ENCODE measurements at regions not wholly inside any gene's neighbourhood (a gene's known extent, or its start where the extent isn't known, plus 50 kb on each side); places are given as distances from the start of the nearest gene placed in this dataset.

DNA sequence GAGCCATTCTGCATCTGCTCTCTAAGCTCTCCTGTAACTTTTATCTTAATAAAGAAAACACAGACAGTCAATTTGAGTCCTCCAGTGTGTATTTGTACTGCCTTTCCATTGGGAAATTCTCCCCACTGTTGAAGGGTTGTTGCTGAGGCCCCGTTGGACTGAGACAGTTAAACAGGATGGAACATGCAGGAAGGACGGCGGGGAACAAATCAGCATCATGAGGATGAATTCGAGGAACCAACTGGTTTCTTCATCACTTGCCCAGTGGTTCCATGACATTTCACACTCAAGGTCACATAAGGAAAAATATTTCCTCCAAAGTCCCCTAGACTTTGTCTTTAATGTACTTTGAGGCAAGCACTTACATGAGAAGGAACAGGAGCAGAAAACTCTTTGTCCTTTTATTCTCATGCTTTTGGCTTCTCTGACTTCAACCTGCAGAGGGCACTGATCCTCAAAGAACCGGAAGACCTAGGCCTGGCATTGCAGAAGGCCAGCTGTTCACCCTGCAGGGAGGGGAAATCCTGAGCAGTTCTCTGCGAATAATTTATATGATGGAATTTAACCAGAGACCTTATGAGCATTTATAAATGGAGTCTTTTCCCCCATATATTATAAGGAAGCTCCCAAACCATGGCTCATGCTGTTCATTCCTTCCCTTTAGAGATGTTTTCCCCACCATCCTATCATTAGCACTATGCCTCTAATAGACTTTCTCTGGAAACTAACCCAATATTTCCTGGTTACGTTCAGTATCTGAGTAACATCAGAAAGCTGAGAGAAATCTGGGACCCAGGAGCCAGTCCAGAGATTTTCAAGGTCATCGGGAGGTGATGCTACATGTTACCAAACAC is 55.2 kb upstream of the ADGRF1 start:
- H3K36me3 Mint-ChIP-seq (ENCODE audit: low read depth): no peaks in the 10 kb centered on the region
- peaks cover 12% of the 10 kb centered on the region for H3K4me1 Mint-ChIP-seq
- peak overlapping the region in 1 of 3 experiments; percentile 48 for H3K27ac Mint-ChIP-seq
- TF ChIP-seq, protein P1, sequence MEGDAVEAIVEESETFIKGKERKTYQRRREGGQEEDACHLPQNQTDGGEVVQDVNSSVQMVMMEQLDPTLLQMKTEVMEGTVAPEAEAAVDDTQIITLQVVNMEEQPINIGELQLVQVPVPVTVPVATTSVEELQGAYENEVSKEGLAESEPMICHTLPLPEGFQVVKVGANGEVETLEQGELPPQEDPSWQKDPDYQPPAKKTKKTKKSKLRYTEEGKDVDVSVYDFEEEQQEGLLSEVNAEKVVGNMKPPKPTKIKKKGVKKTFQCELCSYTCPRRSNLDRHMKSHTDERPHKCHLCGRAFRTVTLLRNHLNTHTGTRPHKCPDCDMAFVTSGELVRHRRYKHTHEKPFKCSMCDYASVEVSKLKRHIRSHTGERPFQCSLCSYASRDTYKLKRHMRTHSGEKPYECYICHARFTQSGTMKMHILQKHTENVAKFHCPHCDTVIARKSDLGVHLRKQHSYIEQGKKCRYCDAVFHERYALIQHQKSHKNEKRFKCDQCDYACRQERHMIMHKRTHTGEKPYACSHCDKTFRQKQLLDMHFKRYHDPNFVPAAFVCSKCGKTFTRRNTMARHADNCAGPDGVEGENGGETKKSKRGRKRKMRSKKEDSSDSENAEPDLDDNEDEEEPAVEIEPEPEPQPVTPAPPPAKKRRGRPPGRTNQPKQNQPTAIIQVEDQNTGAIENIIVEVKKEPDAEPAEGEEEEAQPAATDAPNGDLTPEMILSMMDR (IDR thresholded peaks at IDR 0.05; ENCODE audit: unreplicated experiment in 3 of 3): peak; percentile 62 to 75 (median 65)
- no peak overlapping the region for H3K4me3 Mint-ChIP-seq
- no peaks in the 10 kb centered on the region for H3K9me3 Mint-ChIP-seq
- peaks cover under 1% of the 10 kb centered on the region for H3K27me3 Mint-ChIP-seq (ENCODE audit: low read depth)

- peaks cover 3% of the 10 kb centered on the region for H3K27me3 Mint-ChIP-seq (ENCODE audit: low read depth)
- H3K4me3 Mint-ChIP-seq: no peak overlapping the region
- peak overlapping the region in 2 of 3 experiments; percentile 26 to 70 for H3K27ac Mint-ChIP-seq
- peaks cover 20% of the 10 kb centered on the region for H3K4me1 Mint-ChIP-seq
- H3K36me3 Mint-ChIP-seq (ENCODE audit: low read depth): no peaks in the 10 kb centered on the region
- H3K9me3 Mint-ChIP-seq: peaks cover 2% of the 10 kb centered on the region
- TF ChIP-seq, protein P1 (IDR thresholded peaks at IDR 0.05; ENCODE audit: unreplicated experiment in 3 of 3): no peak
Measured at GRCh38 chr6:47096211-47096895, 54.2 kb upstream of the ADGRF1 start.

DNA sequence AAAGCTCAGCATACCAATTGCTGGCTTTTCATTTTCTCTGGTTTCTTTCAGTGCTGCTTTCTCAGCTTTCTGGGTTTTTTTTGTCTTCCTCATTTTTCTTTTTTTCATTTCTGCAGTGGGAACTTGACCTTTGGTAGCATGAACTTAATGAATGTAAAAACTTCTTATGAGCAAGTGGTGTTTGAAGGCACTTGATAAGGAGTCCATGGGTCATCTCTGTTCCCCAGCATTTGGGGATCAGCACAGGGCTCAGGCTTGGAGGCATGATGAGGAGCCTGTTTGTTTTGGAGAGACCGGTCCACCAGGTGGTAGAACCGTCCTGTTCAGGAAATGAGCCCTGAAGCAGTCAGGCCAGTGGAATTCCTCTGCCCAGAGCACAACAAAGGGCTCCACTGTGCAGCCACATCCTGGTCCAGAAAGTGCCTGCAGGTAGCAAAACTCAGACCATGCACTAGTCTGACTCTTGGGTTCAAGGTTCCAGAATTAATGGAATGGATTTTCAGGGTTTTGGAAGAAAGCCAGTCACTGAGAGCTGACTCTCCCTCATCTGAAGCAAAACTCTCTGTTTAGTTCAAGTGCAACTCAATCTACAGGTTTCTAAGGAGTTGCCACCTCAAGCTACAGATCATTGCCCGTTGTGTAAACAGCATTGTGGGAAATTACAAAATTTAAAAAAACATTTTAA is 52.3 kb upstream of the ADGRF1 start:
- H3K9me3 Mint-ChIP-seq: peaks cover 2% of the 10 kb centered on the region
- H3K27me3 Mint-ChIP-seq (ENCODE audit: low read depth): peaks cover 9% of the 10 kb centered on the region
- peaks cover 25% of the 10 kb centered on the region for H3K4me1 Mint-ChIP-seq
- peak overlapping the region in 2 of 3 experiments; percentile 23 to 65 for H3K27ac Mint-ChIP-seq
- no peak overlapping the region for H3K4me3 Mint-ChIP-seq
- no peaks in the 10 kb centered on the region for H3K36me3 Mint-ChIP-seq (ENCODE audit: low read depth)
- TF ChIP-seq, protein P1 (IDR thresholded peaks at IDR 0.05; ENCODE audit: unreplicated experiment in 3 of 3): no peak

DNA sequence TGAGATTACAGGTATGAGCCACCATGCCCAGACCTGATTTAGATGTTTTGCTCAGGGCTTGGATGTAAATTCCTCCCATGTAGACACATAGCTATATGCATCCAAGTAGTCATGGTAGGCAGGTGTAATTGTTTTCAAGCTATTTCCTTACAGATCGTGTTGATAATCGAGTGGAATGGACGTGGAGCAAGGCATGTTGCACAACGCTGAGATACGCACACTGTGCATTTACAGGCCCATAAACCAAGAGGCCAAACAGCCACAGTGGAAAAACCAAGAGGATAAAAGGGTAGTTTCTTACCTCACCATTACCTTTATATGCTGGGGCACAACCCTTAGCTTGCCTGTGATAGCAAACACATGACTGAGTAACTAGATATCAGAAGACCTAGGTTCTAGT is 51.0 kb upstream of the ADGRF1 start:
- Mint-ChIP-seq H3K4me1 (peaks cover 25% of the 10 kb centered on the region), H3K9me3 (peaks cover 2% of the 10 kb centered on the region), H3K4me3 (no peak overlapping the region), H3K27me3 (ENCODE audit: low read depth) (peaks cover 12% of the 10 kb centered on the region), H3K36me3 (ENCODE audit: low read depth) (no peaks in the 10 kb centered on the region), H3K27ac (peak overlapping the region in 1 of 3 experiments; percentile 46)
- TF ChIP-seq, protein P1 (IDR thresholded peaks at IDR 0.05; ENCODE audit: unreplicated experiment in 3 of 3): no peak

DNA sequence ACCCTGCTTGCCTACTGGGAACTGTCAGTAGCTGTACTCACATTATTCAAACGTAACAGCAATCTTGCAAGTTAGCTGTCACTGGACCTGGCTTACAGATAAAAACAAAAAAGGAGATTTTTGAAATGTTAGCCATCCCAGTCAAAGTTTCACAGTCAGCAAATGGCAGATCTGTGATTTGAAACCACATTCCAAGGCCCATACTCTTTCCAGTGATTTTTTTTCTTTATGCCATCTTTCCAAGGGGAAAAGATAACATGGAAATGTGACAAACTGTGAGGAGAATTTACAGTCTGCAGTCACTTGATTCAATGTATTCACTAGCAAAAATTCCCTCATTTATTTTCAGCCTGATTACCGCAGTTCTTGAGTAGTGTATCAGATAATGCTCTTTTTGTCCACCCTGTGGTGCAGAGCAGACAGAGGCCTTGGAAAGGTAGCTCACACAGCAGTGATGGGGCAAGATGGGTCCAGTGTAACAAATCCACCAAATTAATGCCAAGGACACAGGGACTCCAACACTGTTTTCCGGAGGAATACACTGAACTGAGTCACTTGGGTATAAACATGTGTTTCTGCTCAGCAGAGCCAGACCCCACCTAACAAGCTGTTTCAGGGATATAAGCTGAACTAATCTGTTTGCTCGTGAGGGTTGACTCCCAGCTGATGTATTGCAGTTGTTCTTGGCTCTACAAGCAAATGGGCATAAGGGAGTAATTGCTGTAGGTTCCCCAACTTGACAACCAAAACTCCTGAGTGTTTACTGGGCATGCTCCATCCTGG is 49.9 kb upstream of the ADGRF1 start:
- H3K36me3 Mint-ChIP-seq (ENCODE audit: low read depth): no peaks in the 10 kb centered on the region

More for the DNA sequence above, 49.9 kb upstream of the ADGRF1 start:
- Mint-ChIP-seq H3K27me3 (ENCODE audit: low read depth) (peaks cover 12% of the 10 kb centered on the region), H3K4me1 (peaks cover 33% of the 10 kb centered on the region), H3K27ac (peak overlapping the region; percentile 22 to 67 (median 53)), H3K9me3 (peaks cover 2% of the 10 kb centered on the region), H3K4me3 (no peak overlapping the region)
- TF ChIP-seq, protein P1 (IDR thresholded peaks at IDR 0.05; ENCODE audit: unreplicated experiment in 3 of 3): no peak

Data from nephron (organoid).